ENCODE measurements at regions not wholly inside any gene's neighbourhood (a gene's known extent, or its start where the extent isn't known, plus 50 kb on each side); places are given as distances from the start of the nearest gene placed in this dataset.

DNA sequence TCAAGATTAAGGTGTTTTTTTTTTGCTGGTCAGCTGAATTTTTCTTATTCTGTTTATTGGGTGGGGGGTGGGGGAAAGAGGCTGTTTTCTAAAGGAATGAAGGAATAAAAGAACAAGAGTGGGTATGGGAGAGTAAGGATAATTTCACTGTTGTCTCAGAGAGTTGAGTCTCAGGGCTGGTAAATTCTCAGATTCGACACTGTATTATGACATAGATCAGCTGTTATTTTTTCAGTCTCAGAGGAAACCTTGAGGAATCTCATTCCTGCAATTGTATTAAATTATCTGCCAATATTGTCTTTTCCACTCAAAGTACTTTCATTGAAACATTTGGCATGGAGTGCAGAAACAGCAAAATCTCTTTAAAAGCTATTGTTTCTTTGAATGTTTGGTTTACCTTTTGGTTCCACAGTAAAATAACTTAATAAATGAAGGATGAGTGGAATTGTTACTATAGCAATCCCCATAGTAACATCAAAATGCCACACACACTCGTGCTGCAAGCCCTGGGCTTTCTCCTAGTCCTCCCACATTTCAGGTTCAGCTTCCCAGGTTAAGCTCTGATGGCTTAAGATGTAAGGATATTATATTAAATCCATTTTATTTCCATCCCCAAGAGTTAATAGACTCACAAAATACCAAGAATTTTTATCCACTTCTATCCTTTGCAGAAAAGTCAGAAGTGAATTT, 478.7 kb upstream of the TCF4 start:
- DNase-seq (ENCODE audit: low spot score), result no peak
- TF ChIP-seq, protein P1, sequence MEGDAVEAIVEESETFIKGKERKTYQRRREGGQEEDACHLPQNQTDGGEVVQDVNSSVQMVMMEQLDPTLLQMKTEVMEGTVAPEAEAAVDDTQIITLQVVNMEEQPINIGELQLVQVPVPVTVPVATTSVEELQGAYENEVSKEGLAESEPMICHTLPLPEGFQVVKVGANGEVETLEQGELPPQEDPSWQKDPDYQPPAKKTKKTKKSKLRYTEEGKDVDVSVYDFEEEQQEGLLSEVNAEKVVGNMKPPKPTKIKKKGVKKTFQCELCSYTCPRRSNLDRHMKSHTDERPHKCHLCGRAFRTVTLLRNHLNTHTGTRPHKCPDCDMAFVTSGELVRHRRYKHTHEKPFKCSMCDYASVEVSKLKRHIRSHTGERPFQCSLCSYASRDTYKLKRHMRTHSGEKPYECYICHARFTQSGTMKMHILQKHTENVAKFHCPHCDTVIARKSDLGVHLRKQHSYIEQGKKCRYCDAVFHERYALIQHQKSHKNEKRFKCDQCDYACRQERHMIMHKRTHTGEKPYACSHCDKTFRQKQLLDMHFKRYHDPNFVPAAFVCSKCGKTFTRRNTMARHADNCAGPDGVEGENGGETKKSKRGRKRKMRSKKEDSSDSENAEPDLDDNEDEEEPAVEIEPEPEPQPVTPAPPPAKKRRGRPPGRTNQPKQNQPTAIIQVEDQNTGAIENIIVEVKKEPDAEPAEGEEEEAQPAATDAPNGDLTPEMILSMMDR (IDR thresholded peaks at IDR 0.05; ENCODE audit: extremely low read depth, missing control alignments), result no peak

- TF ChIP-seq, protein P1 (IDR thresholded peaks at IDR 0.05; ENCODE audit: extremely low read depth, missing control alignments), result no peak
- no peak for DNase-seq (ENCODE audit: low spot score)
Observed at GRCh38 chr18:56065086-56065485, 477.1 kb upstream of the TCF4 start.

GRCh38 chr18:56062931-56063330, 474.9 kb upstream of the TCF4 start:
- no peak for DNase-seq (ENCODE audit: low spot score)
- TF ChIP-seq, protein P1 (IDR thresholded peaks at IDR 0.05; ENCODE audit: extremely low read depth, missing control alignments), result no peak

DNA sequence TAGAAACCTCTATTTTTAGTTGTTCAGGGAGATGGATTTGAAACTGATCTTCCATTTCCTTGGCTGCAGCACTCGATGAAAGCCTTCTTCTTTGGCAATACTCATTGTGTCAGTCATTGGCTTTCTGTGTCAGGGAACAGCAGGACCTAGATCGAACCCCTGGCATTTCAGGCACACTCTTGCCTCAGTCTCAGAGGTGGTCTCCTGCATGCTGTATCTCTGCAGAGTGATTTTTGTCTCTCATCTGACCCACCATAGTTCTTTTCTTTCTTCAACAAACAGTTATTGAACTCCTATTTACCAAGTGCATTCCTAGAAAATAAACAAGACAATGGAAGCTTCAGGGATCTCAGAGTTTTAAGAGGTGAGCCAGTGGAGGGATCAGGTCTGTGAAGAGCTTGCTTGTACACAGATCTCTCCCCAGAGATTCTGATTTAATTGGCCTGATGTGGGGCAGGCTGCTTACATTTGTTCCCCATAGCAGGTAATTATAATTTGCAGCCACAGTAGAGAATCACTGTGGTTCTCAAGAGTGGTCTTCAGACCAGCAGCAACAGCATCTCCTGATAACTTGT, 473.1 kb upstream of the TCF4 start:
- TF ChIP-seq, protein P1 (IDR thresholded peaks at IDR 0.05; ENCODE audit: extremely low read depth, missing control alignments), result no peak
- DNase-seq (ENCODE audit: low spot score), result no peak

DNA sequence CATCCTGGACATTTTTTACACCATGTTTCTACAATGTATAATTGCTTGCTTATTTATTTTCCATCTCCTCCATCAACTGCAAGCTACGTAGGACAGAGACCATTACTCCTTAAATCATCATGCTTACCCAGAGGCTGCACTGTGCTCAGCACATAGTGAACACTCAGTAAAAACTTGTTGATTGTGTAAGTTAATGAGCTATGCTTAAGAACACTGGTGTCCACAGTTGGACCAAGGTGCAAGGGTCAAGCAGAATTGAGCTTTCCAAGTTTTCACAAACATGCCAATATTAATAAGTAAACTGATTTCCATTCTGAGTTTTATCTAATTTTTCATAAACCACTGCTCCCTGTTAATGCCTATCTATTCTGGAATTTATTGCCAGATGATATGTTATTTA, 464.2 kb upstream of the TCF4 start:
- DNase-seq (ENCODE audit: low spot score), result no peak
- TF ChIP-seq, protein P1 (IDR thresholded peaks at IDR 0.05; ENCODE audit: extremely low read depth, missing control alignments), result no peak

DNA sequence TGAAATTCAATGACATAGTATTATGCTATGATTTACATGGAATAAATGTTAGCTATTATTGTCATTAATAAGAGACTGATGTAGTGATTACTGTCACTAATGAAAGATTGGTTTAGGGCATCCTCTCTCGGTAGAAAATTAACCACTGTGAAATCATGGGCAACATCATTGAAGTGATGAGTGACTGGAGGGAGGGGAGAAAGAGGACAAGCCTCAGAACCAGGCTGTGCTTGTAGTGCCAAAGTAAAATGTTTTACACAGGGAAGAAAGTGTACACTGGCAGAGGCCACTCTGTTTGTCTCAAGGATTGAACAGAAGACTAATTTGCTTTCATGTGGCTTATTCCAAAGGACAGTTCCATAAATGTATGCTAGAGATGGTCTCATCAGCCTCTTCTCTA, 456.2 kb upstream of the TCF4 start:
- DNase-seq (ENCODE audit: low spot score), result no peak
- TF ChIP-seq, protein P1 (IDR thresholded peaks at IDR 0.05; ENCODE audit: extremely low read depth, missing control alignments), result no peak

DNA sequence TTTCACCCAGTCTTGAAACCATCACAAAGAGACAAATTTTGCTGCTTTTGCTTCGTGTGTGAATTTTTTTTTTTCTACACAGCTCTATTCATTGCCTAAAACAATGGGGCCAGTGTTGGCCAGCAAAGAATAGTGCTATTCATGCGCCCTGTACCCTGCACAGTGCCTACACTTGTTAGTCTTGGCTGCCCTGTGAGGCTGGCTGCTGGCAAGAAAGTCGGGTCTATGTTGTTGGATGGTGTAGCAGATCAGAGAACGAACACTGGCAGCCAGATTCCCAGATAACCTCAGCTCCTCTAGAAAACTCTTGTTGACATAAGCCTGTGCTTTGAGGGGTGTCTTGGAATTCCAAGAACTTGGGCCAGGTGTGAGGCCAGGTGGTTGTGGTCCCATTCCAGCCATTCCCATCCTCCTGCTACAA, 455.7 kb upstream of the TCF4 start:
- no peak for DNase-seq (ENCODE audit: low spot score)
- TF ChIP-seq, protein P1 (IDR thresholded peaks at IDR 0.05; ENCODE audit: extremely low read depth, missing control alignments), result no peak
